Ovary (tissue), 3 donors: ENCODE measurements at regions not wholly inside any gene's neighbourhood (a gene's known extent, or its start where the extent isn't known, plus 50 kb on each side); places are given as distances from the start of the nearest gene placed in this dataset.

Source experiments
- CTCF ChIP-seq, 3 donors: fragments of 450-650 bp in 2 of 3; fragments of 200-600 bp in 1 of 3; IDR thresholded peaks; one replicate each; pipeline versions ENCODE4 v1.5.1 to v1.8.0; 2016 to 2022; ENCODE audit warnings: antibody characterized with exemption in 3 of 3, mild to moderate bottlenecking in 1 of 3
- EP300 ChIP-seq: sonication (generic); formaldehyde crosslinking; IDR thresholded peaks from one replicate; pipeline ENCODE4 v1.6.1; 2017; ENCODE audit warnings: antibody characterized with exemption
- donor health status: DM: no; HTN: no; CAD: no.

GRCh38 chr12:83805156-83805772 is 1107.3 kb downstream of the SLC6A15 start:
- TF ChIP-seq CTCF (IDR thresholded peaks at IDR 0.05) (no peak), EP300 (no peak)
